ENCODE measurements at regions not wholly inside any gene's neighbourhood (a gene's known extent, or its start where the extent isn't known, plus 50 kb on each side); places are given as distances from the start of the nearest gene placed in this dataset.
A peak's percentile ranks its signal among the peaks of the same experiment; 100 is the strongest.

DNA sequence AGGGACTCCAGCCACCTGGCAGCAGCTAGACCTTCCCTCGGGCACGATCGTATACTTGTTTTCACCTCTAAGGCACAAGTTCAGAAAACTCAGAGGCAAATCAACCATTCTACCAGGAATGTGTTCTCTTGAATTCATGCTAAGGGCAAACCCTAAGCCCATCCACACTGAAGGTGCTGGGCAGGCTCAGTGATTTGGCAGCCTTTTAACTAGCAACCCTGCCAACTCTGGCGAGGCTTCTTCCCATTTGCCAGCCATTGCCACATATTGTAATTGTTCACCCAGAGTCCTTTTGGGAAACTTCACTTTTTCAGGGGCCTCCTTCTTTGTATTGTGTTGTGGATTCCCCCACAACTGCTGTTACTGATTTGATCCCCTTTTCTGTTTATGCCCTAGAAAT, 298.6 kb upstream of the LDB2 start:
- TF ChIP-seq, protein P1, sequence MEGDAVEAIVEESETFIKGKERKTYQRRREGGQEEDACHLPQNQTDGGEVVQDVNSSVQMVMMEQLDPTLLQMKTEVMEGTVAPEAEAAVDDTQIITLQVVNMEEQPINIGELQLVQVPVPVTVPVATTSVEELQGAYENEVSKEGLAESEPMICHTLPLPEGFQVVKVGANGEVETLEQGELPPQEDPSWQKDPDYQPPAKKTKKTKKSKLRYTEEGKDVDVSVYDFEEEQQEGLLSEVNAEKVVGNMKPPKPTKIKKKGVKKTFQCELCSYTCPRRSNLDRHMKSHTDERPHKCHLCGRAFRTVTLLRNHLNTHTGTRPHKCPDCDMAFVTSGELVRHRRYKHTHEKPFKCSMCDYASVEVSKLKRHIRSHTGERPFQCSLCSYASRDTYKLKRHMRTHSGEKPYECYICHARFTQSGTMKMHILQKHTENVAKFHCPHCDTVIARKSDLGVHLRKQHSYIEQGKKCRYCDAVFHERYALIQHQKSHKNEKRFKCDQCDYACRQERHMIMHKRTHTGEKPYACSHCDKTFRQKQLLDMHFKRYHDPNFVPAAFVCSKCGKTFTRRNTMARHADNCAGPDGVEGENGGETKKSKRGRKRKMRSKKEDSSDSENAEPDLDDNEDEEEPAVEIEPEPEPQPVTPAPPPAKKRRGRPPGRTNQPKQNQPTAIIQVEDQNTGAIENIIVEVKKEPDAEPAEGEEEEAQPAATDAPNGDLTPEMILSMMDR (IDR thresholded peaks at IDR 0.05; ENCODE audit: insufficient read depth, low read length, missing control alignments) = no peak
- POLR2A ChIA-PET = no interaction called here
- H3K4me3 ChIP-seq (ENCODE audit: low read depth, low read length) = no peak overlapping the region
- CTCF ChIA-PET = no interaction called here
- DNase-seq (ENCODE audit: low read depth, low spot score) = no peak

DNA sequence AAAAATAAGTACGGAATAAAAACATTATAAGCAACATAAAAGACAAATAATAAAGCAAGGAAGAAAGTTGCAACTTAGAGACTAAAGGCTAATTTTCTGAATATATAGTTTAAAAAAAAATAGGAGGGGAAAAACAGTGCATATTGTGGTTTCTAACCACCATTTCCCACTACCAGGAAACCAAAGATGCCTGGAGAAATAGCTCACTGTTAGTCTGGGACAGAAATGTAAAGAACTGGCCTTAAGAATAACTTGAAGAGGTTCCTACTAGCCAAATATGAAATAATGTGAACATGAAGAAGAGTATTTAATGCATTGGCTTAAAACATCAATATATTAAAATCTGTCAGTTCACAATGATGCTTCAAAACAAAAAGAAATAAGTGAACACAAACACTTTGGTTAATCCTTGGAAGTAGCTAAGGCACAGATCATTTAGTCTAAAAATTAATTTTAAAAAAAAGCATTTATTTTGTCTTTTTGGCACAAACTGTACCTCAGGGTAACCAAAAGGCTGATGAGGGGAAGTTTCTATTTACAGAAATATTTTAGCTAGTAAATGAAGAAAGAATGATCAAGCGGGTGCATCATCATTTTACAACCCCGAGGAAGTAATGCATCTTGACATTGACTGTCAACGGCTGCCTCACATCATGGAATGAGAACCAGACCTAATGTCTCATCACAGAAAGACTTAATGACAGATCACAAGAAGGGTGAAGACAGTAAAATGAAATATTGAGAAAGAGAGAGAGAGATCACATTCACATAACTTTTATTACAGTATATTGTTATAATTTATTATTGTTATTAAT, 297.2 kb upstream of the LDB2 start:
- no peak overlapping the region for H3K4me3 ChIP-seq (ENCODE audit: low read depth, low read length)
- no peak for DNase-seq (ENCODE audit: low read depth, low spot score)
- ChIA-PET CTCF (interaction anchor here (0.9 kb wide), 1 partner anchor 9 kb away, joined by 3 read pairs; no protein-coding TSS in a partner anchor), POLR2A (interaction anchor here (0.7 to 1.0 kb wide), 2 partner anchors 25 to 53 kb away, joined by 3 to 4 read pairs; no protein-coding TSS in a partner anchor)
- TF ChIP-seq, protein P1 (IDR thresholded peaks at IDR 0.05; ENCODE audit: insufficient read depth, low read length, missing control alignments) = no peak

DNA sequence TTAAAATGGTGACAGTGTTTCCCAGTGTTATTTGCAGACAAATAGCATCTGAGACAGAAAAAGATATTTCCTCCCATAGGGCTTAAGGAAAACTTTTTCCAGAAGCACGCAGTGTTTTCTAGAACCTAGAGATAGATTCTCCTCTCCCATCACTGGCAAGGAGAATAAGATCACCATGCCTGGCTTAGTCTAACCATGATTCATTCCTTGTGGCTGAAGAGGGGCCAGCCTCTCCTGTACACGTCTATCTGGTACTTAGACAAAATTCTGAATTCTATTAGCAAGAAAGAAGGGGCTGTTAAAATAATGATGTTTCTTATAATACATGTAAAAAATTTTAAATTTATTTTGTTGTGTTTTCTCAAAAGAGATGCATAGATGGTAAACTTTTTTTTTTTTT, 296.1 kb upstream of the LDB2 start:
- H3K4me3 ChIP-seq (ENCODE audit: low read depth, low read length) = no peak overlapping the region
- ChIA-PET CTCF (no interaction called here), POLR2A (no interaction called here)
- TF ChIP-seq, protein P1 (IDR thresholded peaks at IDR 0.05; ENCODE audit: insufficient read depth, low read length, missing control alignments) = no peak
- DNase-seq (ENCODE audit: low read depth, low spot score) = no peak

DNA sequence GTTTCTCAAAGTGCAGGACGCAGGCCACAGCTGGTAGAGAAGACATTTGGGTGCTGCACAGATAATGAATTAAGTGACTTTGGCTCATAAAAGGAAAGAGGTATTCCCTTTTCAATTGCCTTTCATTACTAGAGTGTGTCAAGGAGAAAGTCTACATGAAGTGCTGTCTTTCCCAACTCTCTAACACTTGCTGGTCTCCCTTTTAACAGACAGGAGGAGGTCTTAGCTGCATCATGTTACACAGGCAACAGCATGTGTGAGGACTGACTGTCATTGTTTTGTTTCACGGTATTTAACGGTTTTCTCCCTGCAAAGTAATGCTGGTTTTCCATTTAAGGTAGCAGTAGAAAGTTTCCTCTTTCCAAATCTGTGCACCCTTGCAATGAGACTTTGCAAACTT, 291.3 kb upstream of the LDB2 start:
- POLR2A ChIA-PET = no interaction called here
- CTCF ChIA-PET = interaction anchor here (0.6 to 1.6 kb wide), 4 partner anchors 15 to 296 kb away, joined by 3 to 4 read pairs (median 3); no protein-coding TSS in a partner anchor
- H3K4me3 ChIP-seq (ENCODE audit: low read depth, low read length) = no peak overlapping the region
- TF ChIP-seq, protein P1 (IDR thresholded peaks at IDR 0.05; ENCODE audit: insufficient read depth, low read length, missing control alignments) = no peak
- DNase-seq (ENCODE audit: low read depth, low spot score) = no peak

DNA sequence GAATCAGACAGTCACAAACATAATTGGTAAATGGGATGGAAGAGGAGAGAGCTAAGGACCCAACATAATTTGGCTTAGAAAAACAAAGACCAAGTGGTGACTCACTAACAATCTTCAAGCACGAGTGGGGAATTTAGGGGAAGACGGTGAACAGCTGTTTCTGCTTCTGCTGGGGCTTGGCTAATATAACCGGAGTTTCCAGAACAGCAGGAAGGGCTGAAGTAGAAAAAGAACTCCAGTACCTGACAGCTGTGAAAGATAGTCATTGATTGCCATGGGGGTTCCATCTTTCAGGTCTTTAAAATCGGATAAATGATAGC, 290.9 kb upstream of the LDB2 start:
- ChIA-PET POLR2A (interaction anchor here (0.5 kb wide), 1 partner anchor 108 kb away, joined by 3 read pairs; no protein-coding TSS in a partner anchor), CTCF (interaction anchor here (0.6 to 1.6 kb wide), 4 partner anchors 15 to 296 kb away, joined by 3 to 4 read pairs (median 3); no protein-coding TSS in a partner anchor)
- no peak overlapping the region for H3K4me3 ChIP-seq (ENCODE audit: low read depth, low read length)
- TF ChIP-seq, protein P1 (IDR thresholded peaks at IDR 0.05; ENCODE audit: insufficient read depth, low read length, missing control alignments) = no peak
- DNase-seq (ENCODE audit: low read depth, low spot score) = peak; percentile 24

DNA sequence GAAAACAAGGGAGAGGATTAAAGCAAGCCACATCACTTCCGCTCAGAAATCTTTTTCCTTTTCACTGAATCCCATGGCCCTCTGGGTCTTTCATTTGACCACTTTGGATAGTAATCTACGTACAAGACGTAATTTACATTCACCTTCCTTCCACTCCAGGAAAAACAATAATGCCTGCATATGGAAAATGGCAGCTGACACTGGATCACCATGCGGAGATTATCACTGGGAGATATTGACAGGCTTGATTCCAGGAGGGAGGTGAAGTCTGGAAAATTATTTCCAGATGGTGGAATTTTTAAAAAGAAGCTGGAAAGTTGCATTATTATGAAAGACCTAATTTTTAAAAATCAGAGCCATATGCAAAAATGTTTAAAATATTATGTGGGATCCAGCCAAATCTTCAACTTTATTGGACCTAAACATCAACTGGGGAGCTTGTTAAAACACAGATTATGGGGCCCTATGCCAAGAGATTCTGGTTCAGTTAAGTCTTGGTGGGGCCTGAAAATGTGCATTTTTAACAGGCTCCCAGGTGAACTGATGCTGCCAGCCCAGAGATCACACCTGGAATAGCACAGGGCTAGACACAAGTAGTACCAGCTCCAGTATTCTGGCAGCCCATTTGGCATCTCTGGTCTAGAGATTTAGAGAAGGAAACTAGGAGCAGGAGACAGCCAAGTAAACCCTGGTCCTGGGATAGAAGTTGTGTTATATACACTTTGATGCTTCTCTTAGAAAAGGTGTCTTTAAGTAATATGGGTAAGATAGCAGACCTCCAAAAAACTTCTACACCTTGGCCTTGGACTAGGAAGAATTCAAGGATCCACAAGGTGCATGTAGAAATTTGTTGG, 290.3 kb upstream of the LDB2 start:
- no peak overlapping the region for H3K4me3 ChIP-seq (ENCODE audit: low read depth, low read length)
- ChIA-PET POLR2A (interaction anchor here (0.5 kb wide), 1 partner anchor 108 kb away, joined by 3 read pairs; no protein-coding TSS in a partner anchor), CTCF (interaction anchor here (0.5 to 1.6 kb wide), 4 partner anchors 15 to 295 kb away, joined by 3 to 4 read pairs (median 4); no protein-coding TSS in a partner anchor)

More for the DNA sequence above, 290.3 kb upstream of the LDB2 start:
- TF ChIP-seq, protein P1 (IDR thresholded peaks at IDR 0.05; ENCODE audit: insufficient read depth, low read length, missing control alignments) = no peak
- DNase-seq (ENCODE audit: low read depth, low spot score) = no peak

All from AG04449 (cell line).